ENCODE measurements at regions not wholly inside any gene's neighbourhood (a gene's known extent, or its start where the extent isn't known, plus 50 kb on each side); places are given as distances from the start of the nearest gene placed in this dataset.

GRCh38 chr2:240285725-240286124, 145.3 kb upstream of the OTOS start:
- WGBS (ENCODE audit: extremely low coverage, insufficient coverage, insufficient read length), result no CpG with 5 or more reads among the region's 4 CpGs
- no peaks in the 10 kb centered on the region for H3K9me3 ChIP-seq (ENCODE audit: insufficient read depth, low read depth, low read length)

GRCh38 chr2:240286596-240286995, 146.1 kb upstream of the OTOS start:
- H2AK5ac ChIP-seq (ENCODE audit: low read length), result no peak overlapping the region
- no peaks in the 10 kb centered on the region for H3K4me1 ChIP-seq (ENCODE audit: control insufficient read depth in 1 of 2, insufficient read depth in 2 of 2, low read length in 2 of 2)
- H3K4me2 ChIP-seq (ENCODE audit: low read length), result no peak overlapping the region
- H3K23ac ChIP-seq (ENCODE audit: low read length), result no peak overlapping the region
- H4K91ac ChIP-seq (ENCODE audit: low read depth, low read length), result no peak overlapping the region
- H2BK12ac ChIP-seq (ENCODE audit: low read length), result no peak overlapping the region
- H3K27me3 ChIP-seq (ENCODE audit: insufficient read depth, low read length), result no peaks in the 10 kb centered on the region
- no peaks in the 10 kb centered on the region for H3K9me3 ChIP-seq (ENCODE audit: insufficient read depth, low read depth, low read length)
- no peak overlapping the region for H3K14ac ChIP-seq (ENCODE audit: low read length)
- no peak overlapping the region for H4K12ac ChIP-seq (ENCODE audit: low read depth, low read length)
- H3K27ac ChIP-seq (ENCODE audit: low read depth, low read length), result no peak overlapping the region
- H3K9ac ChIP-seq (ENCODE audit: low read length), result no peak overlapping the region
- no peak overlapping the region for H2BK120ac ChIP-seq (ENCODE audit: insufficient read depth, low read length, poor library complexity)
- no peak overlapping the region for H3K4ac ChIP-seq (ENCODE audit: low read depth, low read length)
- H4K8ac ChIP-seq (ENCODE audit: low read depth, low read length), result no peak overlapping the region
- no peak overlapping the region for H3K4me3 ChIP-seq (ENCODE audit: low read depth, low read length)
- no peak overlapping the region for H2BK5ac ChIP-seq (ENCODE audit: low read depth, low read length, poor library complexity)
- no peaks in the 10 kb centered on the region for H3K79me2 ChIP-seq (ENCODE audit: control insufficient read depth, insufficient read depth, low read length, poor library complexity)
- WGBS (ENCODE audit: extremely low coverage, insufficient coverage, insufficient read length), result no CpG with 5 or more reads among the region's 6 CpGs
- no peaks in the 10 kb centered on the region for H3K36me3 ChIP-seq (ENCODE audit: control insufficient read depth in 1 of 2, insufficient read depth in 2 of 2, low read length in 2 of 2)
- H2AFZ ChIP-seq (ENCODE audit: insufficient read depth, low read length, poor library complexity), result no peak overlapping the region
- DNase-seq, result no peak
- H3K79me1 ChIP-seq (ENCODE audit: low read length), result no peaks in the 10 kb centered on the region
- no peak overlapping the region for H3K18ac ChIP-seq (ENCODE audit: low read length)

More at GRCh38 chr2:240285725-240286124, 145.3 kb upstream of the OTOS start:
- no peak for DNase-seq
- Histone ChIP-seq H3K4me1 (ENCODE audit: control insufficient read depth in 1 of 2, insufficient read depth in 2 of 2, low read length in 2 of 2) (no peaks in the 10 kb centered on the region), H3K27ac (ENCODE audit: low read depth, low read length) (no peak overlapping the region), H2AFZ (ENCODE audit: insufficient read depth, low read length, poor library complexity) (no peak overlapping the region), H3K23ac (ENCODE audit: low read length) (no peak overlapping the region), H2AK5ac (ENCODE audit: low read length) (no peak overlapping the region), H3K9ac (ENCODE audit: low read length) (no peak overlapping the region), H2BK120ac (ENCODE audit: insufficient read depth, low read length, poor library complexity) (no peak overlapping the region), H2BK12ac (ENCODE audit: low read length) (no peak overlapping the region), H3K4me3 (ENCODE audit: low read depth, low read length) (no peak overlapping the region), H3K27me3 (ENCODE audit: insufficient read depth, low read length) (no peaks in the 10 kb centered on the region), H4K12ac (ENCODE audit: low read depth, low read length) (no peak overlapping the region), H3K4me2 (ENCODE audit: low read length) (no peak overlapping the region), H4K8ac (ENCODE audit: low read depth, low read length) (no peak overlapping the region), H3K36me3 (ENCODE audit: control insufficient read depth in 1 of 2, insufficient read depth in 2 of 2, low read length in 2 of 2) (no peaks in the 10 kb centered on the region), H4K91ac (ENCODE audit: low read depth, low read length) (no peak overlapping the region), H3K14ac (ENCODE audit: low read length) (no peak overlapping the region), H3K18ac (ENCODE audit: low read length) (no peak overlapping the region), H3K4ac (ENCODE audit: low read depth, low read length) (no peak overlapping the region), H3K79me2 (ENCODE audit: control insufficient read depth, insufficient read depth, low read length, poor library complexity) (no peaks in the 10 kb centered on the region), H3K79me1 (ENCODE audit: low read length) (no peaks in the 10 kb centered on the region), H2BK5ac (ENCODE audit: low read depth, low read length, poor library complexity) (no peak overlapping the region)

GRCh38 chr2:240287011-240287410, 146.6 kb upstream of the OTOS start:
- H3K9me3 ChIP-seq (ENCODE audit: insufficient read depth, low read depth, low read length), result no peaks in the 10 kb centered on the region
- H2AK5ac ChIP-seq (ENCODE audit: low read length), result no peak overlapping the region
- no peak overlapping the region for H3K9ac ChIP-seq (ENCODE audit: low read length)
- H2BK12ac ChIP-seq (ENCODE audit: low read length), result no peak overlapping the region
- H2AFZ ChIP-seq (ENCODE audit: insufficient read depth, low read length, poor library complexity), result no peak overlapping the region
- no peak overlapping the region for H2BK5ac ChIP-seq (ENCODE audit: low read depth, low read length, poor library complexity)
- H4K91ac ChIP-seq (ENCODE audit: low read depth, low read length), result no peak overlapping the region
- no peak overlapping the region for H4K8ac ChIP-seq (ENCODE audit: low read depth, low read length)
- H3K27ac ChIP-seq (ENCODE audit: low read depth, low read length), result no peak overlapping the region
- no peak overlapping the region for H3K4me2 ChIP-seq (ENCODE audit: low read length)
- WGBS (ENCODE audit: extremely low coverage, insufficient coverage, insufficient read length), result no CpG with 5 or more reads among the region's 14 CpGs
- H3K4ac ChIP-seq (ENCODE audit: low read depth, low read length), result no peak overlapping the region
- no peak for DNase-seq
- no peaks in the 10 kb centered on the region for H3K79me1 ChIP-seq (ENCODE audit: low read length)
- H3K14ac ChIP-seq (ENCODE audit: low read length), result no peak overlapping the region
- no peaks in the 10 kb centered on the region for H3K27me3 ChIP-seq (ENCODE audit: insufficient read depth, low read length)
- H4K12ac ChIP-seq (ENCODE audit: low read depth, low read length), result no peak overlapping the region
- no peak overlapping the region for H3K4me3 ChIP-seq (ENCODE audit: low read depth, low read length)
- H3K36me3 ChIP-seq (ENCODE audit: control insufficient read depth in 1 of 2, insufficient read depth in 2 of 2, low read length in 2 of 2), result no peaks in the 10 kb centered on the region
- no peak overlapping the region for H2BK120ac ChIP-seq (ENCODE audit: insufficient read depth, low read length, poor library complexity)
- H3K79me2 ChIP-seq (ENCODE audit: control insufficient read depth, insufficient read depth, low read length, poor library complexity), result no peaks in the 10 kb centered on the region
- no peaks in the 10 kb centered on the region for H3K4me1 ChIP-seq (ENCODE audit: control insufficient read depth in 1 of 2, insufficient read depth in 2 of 2, low read length in 2 of 2)
- H3K18ac ChIP-seq (ENCODE audit: low read length), result no peak overlapping the region
- H3K23ac ChIP-seq (ENCODE audit: low read length), result no peak overlapping the region

- H3K79me2 ChIP-seq (ENCODE audit: control insufficient read depth, insufficient read depth, low read length, poor library complexity), result no peaks in the 10 kb centered on the region
- H2AK5ac ChIP-seq (ENCODE audit: low read length), result no peak overlapping the region
- no peak overlapping the region for H3K14ac ChIP-seq (ENCODE audit: low read length)
- no CpG with 5 or more reads among the region's 11 CpGs for WGBS (ENCODE audit: extremely low coverage, insufficient coverage, insufficient read length)
- H3K4ac ChIP-seq (ENCODE audit: low read depth, low read length), result no peak overlapping the region
- no peak overlapping the region for H2BK120ac ChIP-seq (ENCODE audit: insufficient read depth, low read length, poor library complexity)
- no peaks in the 10 kb centered on the region for H3K4me1 ChIP-seq (ENCODE audit: control insufficient read depth in 1 of 2, insufficient read depth in 2 of 2, low read length in 2 of 2)
- H2BK5ac ChIP-seq (ENCODE audit: low read depth, low read length, poor library complexity), result no peak overlapping the region
- H3K9me3 ChIP-seq (ENCODE audit: insufficient read depth, low read depth, low read length), result no peaks in the 10 kb centered on the region
- H4K8ac ChIP-seq (ENCODE audit: low read depth, low read length), result no peak overlapping the region
- H3K36me3 ChIP-seq (ENCODE audit: control insufficient read depth in 1 of 2, insufficient read depth in 2 of 2, low read length in 2 of 2), result no peaks in the 10 kb centered on the region
- H3K9ac ChIP-seq (ENCODE audit: low read length), result no peak overlapping the region
- no peak overlapping the region for H2BK12ac ChIP-seq (ENCODE audit: low read length)
- H3K4me3 ChIP-seq (ENCODE audit: low read depth, low read length), result no peak overlapping the region
- no peak for DNase-seq
- no peak overlapping the region for H3K27ac ChIP-seq (ENCODE audit: low read depth, low read length)
- no peaks in the 10 kb centered on the region for H3K79me1 ChIP-seq (ENCODE audit: low read length)
- H4K91ac ChIP-seq (ENCODE audit: low read depth, low read length), result no peak overlapping the region
- no peak overlapping the region for H3K4me2 ChIP-seq (ENCODE audit: low read length)
- H3K23ac ChIP-seq (ENCODE audit: low read length), result no peak overlapping the region
- H2AFZ ChIP-seq (ENCODE audit: insufficient read depth, low read length, poor library complexity), result no peak overlapping the region
- no peak overlapping the region for H3K18ac ChIP-seq (ENCODE audit: low read length)
- H4K12ac ChIP-seq (ENCODE audit: low read depth, low read length), result no peak overlapping the region
- H3K27me3 ChIP-seq (ENCODE audit: insufficient read depth, low read length), result no peaks in the 10 kb centered on the region
Measured at GRCh38 chr2:240287496-240288086, 147.1 kb upstream of the OTOS start.
